H1 (cell line): ENCODE measurements at regions not wholly inside any gene's neighbourhood (a gene's known extent, or its start where the extent isn't known, plus 50 kb on each side); places are given as distances from the start of the nearest gene placed in this dataset.

ENCODE experiments used
- POLR2AphosphoS5 ChIP-seq: IDR thresholded peaks from 2 replicates; pipeline ENCODE4 v1.6.1; 2011; ENCODE audit warnings: low read depth, low read length
- TF ChIP-seq, protein P1 (sequence below), 3 experiments: IDR thresholded peaks; 1 replicate in 2 of 3; 2 replicates in 1 of 3; pipeline versions ENCODE4 v1.5.1 to v1.6.1; 2011; ENCODE audit warnings: low read length in 3 of 3, mild to moderate bottlenecking in 3 of 3, inconsistent platforms in 2 of 3, low read depth in 1 of 3, moderate library complexity in 1 of 3; ENCODE audit not compliant: insufficient read depth in 1 of 3; ENCODE audit errors: control extremely low read depth in 1 of 3

GRCh38 chr5:159673538-159673937 lies 242.7 kb upstream of the ADRA1B start:
- TF ChIP-seq, protein P1, sequence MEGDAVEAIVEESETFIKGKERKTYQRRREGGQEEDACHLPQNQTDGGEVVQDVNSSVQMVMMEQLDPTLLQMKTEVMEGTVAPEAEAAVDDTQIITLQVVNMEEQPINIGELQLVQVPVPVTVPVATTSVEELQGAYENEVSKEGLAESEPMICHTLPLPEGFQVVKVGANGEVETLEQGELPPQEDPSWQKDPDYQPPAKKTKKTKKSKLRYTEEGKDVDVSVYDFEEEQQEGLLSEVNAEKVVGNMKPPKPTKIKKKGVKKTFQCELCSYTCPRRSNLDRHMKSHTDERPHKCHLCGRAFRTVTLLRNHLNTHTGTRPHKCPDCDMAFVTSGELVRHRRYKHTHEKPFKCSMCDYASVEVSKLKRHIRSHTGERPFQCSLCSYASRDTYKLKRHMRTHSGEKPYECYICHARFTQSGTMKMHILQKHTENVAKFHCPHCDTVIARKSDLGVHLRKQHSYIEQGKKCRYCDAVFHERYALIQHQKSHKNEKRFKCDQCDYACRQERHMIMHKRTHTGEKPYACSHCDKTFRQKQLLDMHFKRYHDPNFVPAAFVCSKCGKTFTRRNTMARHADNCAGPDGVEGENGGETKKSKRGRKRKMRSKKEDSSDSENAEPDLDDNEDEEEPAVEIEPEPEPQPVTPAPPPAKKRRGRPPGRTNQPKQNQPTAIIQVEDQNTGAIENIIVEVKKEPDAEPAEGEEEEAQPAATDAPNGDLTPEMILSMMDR (IDR thresholded peaks at IDR 0.05; ENCODE audit: control extremely low read depth in 1 of 3, insufficient read depth in 1 of 3, low read depth in 1 of 3, low read length in 3 of 3) = no peak
- no peak for TF ChIP-seq POLR2AphosphoS5
